BE2C (cell line): ENCODE measurements at regions not wholly inside any gene's neighbourhood (a gene's known extent, or its start where the extent isn't known, plus 50 kb on each side); places are given as distances from the start of the nearest gene placed in this dataset.

ENCODE experiments used
- DNase-seq: peaks from one replicate; pipeline ENCODE4 v3.0.0-alpha.2; 2020
- H3K27me3 ChIP-seq: fragments of 250-450 bp; sonication (Bioruptor Pico); 2 replicates; pipeline ENCODE4 v1.5.1; 2020; ENCODE audit warnings: mild to moderate bottlenecking
- H3K36me3 ChIP-seq: fragments of 250-450 bp; sonication (Bioruptor Pico); 2 replicates; pipeline ENCODE4 v1.5.1; 2020; ENCODE audit warnings: mild to moderate bottlenecking
- H3K4me1 ChIP-seq: fragments of 250-450 bp; sonication (Bioruptor Pico); 2 replicates; pipeline ENCODE4 v1.5.1; 2020
- H3K4me3 ChIP-seq: 2 replicates; pipeline ENCODE4 v1.5.1; 2011; ENCODE audit warnings: low read depth, low read length
- H3K9me3 ChIP-seq: fragments of 250-450 bp; sonication (Bioruptor Pico); 2 replicates; pipeline ENCODE4 v1.5.1; 2020
- CTCF ChIP-seq: IDR thresholded peaks from 2 replicates; pipeline ENCODE4 v1.5.1; 2012; ENCODE audit warnings: mild to moderate bottlenecking, low read depth, low read length

GRCh38 chr13:74625541-74625940 lies 491.3 kb upstream of the KLF12 start:
- no peaks in the 10 kb centered on the region for H3K36me3 ChIP-seq
- H3K4me1 ChIP-seq, result peaks cover 12% of the 10 kb centered on the region
- no peaks in the 10 kb centered on the region for H3K27me3 ChIP-seq
- no peaks in the 10 kb centered on the region for H3K9me3 ChIP-seq
- no peak for DNase-seq
- TF ChIP-seq CTCF, result no peak
- H3K4me3 ChIP-seq, result no peak overlapping the region

GRCh38 chr13:74623761-74624160 lies 489.6 kb upstream of the KLF12 start:
- Histone ChIP-seq H3K9me3 (no peaks in the 10 kb centered on the region), H3K36me3 (no peaks in the 10 kb centered on the region), H3K4me3 (no peak overlapping the region), H3K4me1 (peaks cover 12% of the 10 kb centered on the region), H3K27me3 (no peaks in the 10 kb centered on the region)
- TF ChIP-seq CTCF, result no peak
- no peak for DNase-seq

- no peak for TF ChIP-seq CTCF
- H3K27me3 ChIP-seq, result no peaks in the 10 kb centered on the region
- DNase-seq, result peak; percentile 48
- H3K9me3 ChIP-seq, result no peaks in the 10 kb centered on the region
- H3K4me3 ChIP-seq, result no peak overlapping the region
- no peaks in the 10 kb centered on the region for H3K36me3 ChIP-seq
- H3K4me1 ChIP-seq, result peaks cover 12% of the 10 kb centered on the region
Observed at GRCh38 chr13:74622284-74622683, 488.1 kb upstream of the KLF12 start.

GRCh38 chr13:74620711-74621110 lies 486.5 kb upstream of the KLF12 start:
- Histone ChIP-seq H3K36me3 (no peaks in the 10 kb centered on the region), H3K27me3 (no peaks in the 10 kb centered on the region), H3K4me1 (peaks cover 12% of the 10 kb centered on the region), H3K4me3 (no peak overlapping the region), H3K9me3 (no peaks in the 10 kb centered on the region)
- no peak for TF ChIP-seq CTCF
- DNase-seq, result no peak

GRCh38 chr13:74620308-74620707 lies 486.1 kb upstream of the KLF12 start:
- peaks cover 12% of the 10 kb centered on the region for H3K4me1 ChIP-seq
- no peak for DNase-seq
- no peak overlapping the region for H3K4me3 ChIP-seq
- no peaks in the 10 kb centered on the region for H3K36me3 ChIP-seq
- no peaks in the 10 kb centered on the region for H3K27me3 ChIP-seq
- H3K9me3 ChIP-seq, result no peaks in the 10 kb centered on the region
- TF ChIP-seq CTCF, result no peak

GRCh38 chr13:74597526-74597925 lies 463.3 kb upstream of the KLF12 start:
- no peak for TF ChIP-seq CTCF
- no peak for DNase-seq
- no peaks in the 10 kb centered on the region for H3K9me3 ChIP-seq

More at GRCh38 chr13:74597526-74597925, 463.3 kb upstream of the KLF12 start:
- Histone ChIP-seq H3K36me3 (no peaks in the 10 kb centered on the region), H3K4me1 (no peaks in the 10 kb centered on the region), H3K4me3 (no peak overlapping the region), H3K27me3 (no peaks in the 10 kb centered on the region)
